Endodermal cell (in vitro differentiated cells): ENCODE measurements at regions not wholly inside any gene's neighbourhood (a gene's known extent, or its start where the extent isn't known, plus 50 kb on each side); places are given as distances from the start of the nearest gene placed in this dataset.

Experiments
- DNase-seq: peaks from one replicate; pipeline ENCODE4 v3.0.0-alpha.2; 2017
- H3K27ac ChIP-seq: 2 replicates; pipeline ENCODE4 v1.5.1; 2013; ENCODE audit warnings: mild to moderate bottlenecking, low read depth, low read length, moderate library complexity
- H3K27me3 ChIP-seq: 2 replicates; pipeline ENCODE4 v1.6.1; 2013; ENCODE audit warnings: mild to moderate bottlenecking, low read length, moderate library complexity; ENCODE audit not compliant: insufficient read depth, control insufficient read depth, poor library complexity, severe bottlenecking
- H3K36me3 ChIP-seq: 2 replicates; pipeline ENCODE4 v1.7.0; 2013; ENCODE audit warnings: mild to moderate bottlenecking, low read length, moderate library complexity; ENCODE audit not compliant: control insufficient read depth, insufficient read depth
- H3K4me1 ChIP-seq: one replicate; pipeline ENCODE4 v1.7.0; 2013; ENCODE audit warnings: low read length; ENCODE audit not compliant: control insufficient read depth, insufficient read depth
- H3K4me3 ChIP-seq: 2 replicates; pipeline ENCODE4 v1.5.1; 2013; ENCODE audit warnings: mild to moderate bottlenecking, low read length, moderate library complexity
- H3K9ac ChIP-seq: 2 replicates; pipeline ENCODE4 v1.6.1; 2013; ENCODE audit warnings: mild to moderate bottlenecking, low read length, moderate library complexity; ENCODE audit not compliant: poor library complexity, severe bottlenecking; ENCODE audit errors: extremely low read depth
- H3K9me3 ChIP-seq: 2 replicates; pipeline ENCODE4 v1.6.1; 2013; ENCODE audit warnings: mild to moderate bottlenecking, low read length, moderate library complexity; ENCODE audit not compliant: control insufficient read depth
- H3K27ac Mint-ChIP-seq: 2 replicates; pipeline ENCODE4 v1.8.0; 2020; ENCODE audit warnings: mixed read lengths
- H3K27me3 Mint-ChIP-seq: 2 replicates; pipeline ENCODE4 v1.8.0; 2021; ENCODE audit warnings: mild to moderate bottlenecking, mixed read lengths; ENCODE audit not compliant: insufficient read depth
- H3K36me3 Mint-ChIP-seq: 2 replicates; pipeline ENCODE4 v1.8.0; 2020; ENCODE audit warnings: low read depth, mixed read lengths
- H3K4me1 Mint-ChIP-seq: 2 replicates; pipeline ENCODE4 v1.8.0; 2020; ENCODE audit warnings: mixed read lengths
- H3K4me3 Mint-ChIP-seq: 2 replicates; pipeline ENCODE4 v1.8.0; 2020; ENCODE audit warnings: mild to moderate bottlenecking, moderate library complexity, mixed read lengths
- H3K9me3 Mint-ChIP-seq: 2 replicates; pipeline ENCODE4 v1.8.0; 2020; ENCODE audit warnings: mild to moderate bottlenecking, mixed read lengths
- WGBS, 2 experiments: methylation state at CpG; one replicate each; pipeline versions ENCODE4 v1.1.5 to v1.1.7; 2013; ENCODE audit warnings: missing lambda C conversion rate in 2 of 2, mixed read lengths in 1 of 2; ENCODE audit not compliant: insufficient coverage in 1 of 2, insufficient read length in 1 of 2; 5-methylcytosine and 5-hydroxymethylcytosine counted together
- TF ChIP-seq, protein P1 (sequence below): fragments of 200-600 bp; sonication (generic); conservative IDR thresholded peaks from 2 replicates; pipeline ENCODE4 v1.5.0; 2021; ENCODE audit warnings: antibody characterized with exemption, mild to moderate bottlenecking

DNA sequence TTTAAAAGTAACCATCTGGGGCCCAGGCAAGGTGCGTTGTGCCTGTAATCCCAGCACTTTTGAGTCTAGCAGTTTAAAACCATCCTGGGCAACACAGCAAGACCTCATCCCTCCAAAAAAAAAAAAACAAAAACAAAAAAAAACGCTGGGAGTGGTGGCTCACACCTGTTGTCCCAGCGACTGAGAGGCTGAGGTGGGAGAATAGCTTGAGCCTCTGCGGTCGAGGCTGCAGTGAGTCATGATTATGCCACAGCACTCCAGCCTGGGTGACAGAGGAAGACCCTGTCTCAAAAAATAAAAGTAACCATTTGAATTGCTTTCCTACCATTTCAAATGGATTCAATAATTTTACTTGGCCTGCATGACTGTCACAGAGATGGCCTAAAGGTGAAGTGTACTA lies 186.5 kb upstream of the ATP2B1 start:
- no peak for DNase-seq
- Histone ChIP-seq H3K36me3 (no peaks in the 10 kb centered on the region), H3K4me1 (peaks cover 10% of the 10 kb centered on the region), H3K9ac (no peak overlapping the region), H3K4me3 (no peak overlapping the region), H3K9me3 (no peaks in the 10 kb centered on the region), H3K27me3 (no peaks in the 10 kb centered on the region), H3K27ac (no peak overlapping the region)
- Mint-ChIP-seq H3K36me3 (no peaks in the 10 kb centered on the region), H3K27me3 (no peaks in the 10 kb centered on the region), H3K4me1 (peaks cover 18% of the 10 kb centered on the region), H3K4me3 (no peak overlapping the region), H3K27ac (no peak overlapping the region), H3K9me3 (peaks cover 1% of the 10 kb centered on the region)
- TF ChIP-seq, protein P1, sequence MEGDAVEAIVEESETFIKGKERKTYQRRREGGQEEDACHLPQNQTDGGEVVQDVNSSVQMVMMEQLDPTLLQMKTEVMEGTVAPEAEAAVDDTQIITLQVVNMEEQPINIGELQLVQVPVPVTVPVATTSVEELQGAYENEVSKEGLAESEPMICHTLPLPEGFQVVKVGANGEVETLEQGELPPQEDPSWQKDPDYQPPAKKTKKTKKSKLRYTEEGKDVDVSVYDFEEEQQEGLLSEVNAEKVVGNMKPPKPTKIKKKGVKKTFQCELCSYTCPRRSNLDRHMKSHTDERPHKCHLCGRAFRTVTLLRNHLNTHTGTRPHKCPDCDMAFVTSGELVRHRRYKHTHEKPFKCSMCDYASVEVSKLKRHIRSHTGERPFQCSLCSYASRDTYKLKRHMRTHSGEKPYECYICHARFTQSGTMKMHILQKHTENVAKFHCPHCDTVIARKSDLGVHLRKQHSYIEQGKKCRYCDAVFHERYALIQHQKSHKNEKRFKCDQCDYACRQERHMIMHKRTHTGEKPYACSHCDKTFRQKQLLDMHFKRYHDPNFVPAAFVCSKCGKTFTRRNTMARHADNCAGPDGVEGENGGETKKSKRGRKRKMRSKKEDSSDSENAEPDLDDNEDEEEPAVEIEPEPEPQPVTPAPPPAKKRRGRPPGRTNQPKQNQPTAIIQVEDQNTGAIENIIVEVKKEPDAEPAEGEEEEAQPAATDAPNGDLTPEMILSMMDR = no peak
- WGBS, 2 experiments = 72 to 91% methylated on average over 4 to 5 of the region's 5 CpGs

DNA sequence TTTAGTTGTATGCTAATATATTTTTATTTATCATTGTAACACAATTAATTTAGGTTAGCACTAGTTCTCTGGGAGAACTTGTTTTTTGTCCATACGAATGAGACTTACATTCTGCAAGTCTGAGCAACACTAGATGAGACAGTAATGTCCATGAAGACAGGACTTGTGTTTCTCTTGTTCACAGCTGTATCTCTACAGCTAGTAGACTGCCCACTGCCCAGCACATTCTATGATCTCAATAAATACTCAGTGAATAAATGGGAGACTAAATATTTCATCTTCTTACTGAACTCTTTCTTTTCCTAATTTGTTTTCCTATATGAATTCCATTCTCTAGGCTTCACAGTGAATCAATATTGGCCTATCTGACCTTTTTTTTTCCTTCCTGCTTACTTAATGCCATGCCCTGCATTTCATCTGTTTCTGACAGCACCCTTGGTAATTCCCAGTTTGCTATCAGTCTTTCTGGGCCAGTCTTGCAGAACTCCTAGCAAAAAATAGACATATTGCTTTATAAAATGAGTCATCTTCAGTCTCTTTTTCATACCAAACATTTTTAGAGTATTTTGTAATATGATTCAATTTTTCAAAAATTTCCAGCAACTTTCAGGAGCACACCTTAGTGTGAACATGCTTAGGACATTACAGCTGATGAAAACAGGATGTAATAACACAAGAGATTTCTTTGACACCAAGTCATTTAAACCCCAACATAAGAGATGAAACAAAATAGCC lies 185.5 kb upstream of the ATP2B1 start:
- WGBS, 2 experiments = 89 to 100% methylated on average over 1 of the region's 1 CpG
- H3K4me3 Mint-ChIP-seq = no peak overlapping the region

DNA sequence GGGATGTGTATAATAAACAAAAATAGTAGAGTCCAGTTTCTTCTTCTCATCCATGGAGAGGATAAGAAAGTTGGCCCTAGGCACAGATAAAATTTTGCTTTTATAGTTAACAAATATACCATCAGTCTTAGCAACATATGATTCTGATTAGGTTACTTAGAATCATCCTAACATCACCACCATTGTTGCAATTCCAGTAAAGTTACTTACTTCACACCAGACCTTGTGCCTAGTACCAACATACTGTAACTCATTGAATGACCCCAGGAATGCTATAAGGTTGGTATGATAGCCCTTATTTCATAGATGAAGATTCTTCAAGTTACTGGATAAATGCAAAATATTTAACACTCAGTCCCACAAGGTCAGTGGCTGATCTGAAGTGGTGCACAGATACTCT lies 183.8 kb upstream of the ATP2B1 start:
- H3K9ac ChIP-seq = no peak overlapping the region
- no peak overlapping the region for H3K4me3 Mint-ChIP-seq
- H3K4me1 Mint-ChIP-seq = peaks cover 2% of the 10 kb centered on the region
- no peaks in the 10 kb centered on the region for H3K4me1 ChIP-seq
- H3K4me3 ChIP-seq = no peak overlapping the region
- peaks cover 3% of the 10 kb centered on the region for H3K36me3 Mint-ChIP-seq
- H3K27ac Mint-ChIP-seq = no peak overlapping the region
- H3K9me3 Mint-ChIP-seq = peaks cover 10% of the 10 kb centered on the region
- no peaks in the 10 kb centered on the region for H3K27me3 ChIP-seq
- TF ChIP-seq, protein P1 = no peak
- no peaks in the 10 kb centered on the region for H3K36me3 ChIP-seq
- H3K9me3 ChIP-seq = peaks cover 10% of the 10 kb centered on the region
- no peaks in the 10 kb centered on the region for H3K27me3 Mint-ChIP-seq
- DNase-seq = no peak
- H3K27ac ChIP-seq = no peak overlapping the region

More for the DNA sequence above, 185.5 kb upstream of the ATP2B1 start:
- Histone ChIP-seq H3K9ac (no peak overlapping the region), H3K9me3 (peaks cover 7% of the 10 kb centered on the region), H3K36me3 (no peaks in the 10 kb centered on the region), H3K4me3 (no peak overlapping the region), H3K27me3 (no peaks in the 10 kb centered on the region), H3K27ac (no peak overlapping the region), H3K4me1 (peaks cover 4% of the 10 kb centered on the region)
- no peak for DNase-seq
- H3K36me3 Mint-ChIP-seq = peaks cover 3% of the 10 kb centered on the region
- TF ChIP-seq, protein P1 = no peak
- peaks cover 10% of the 10 kb centered on the region for H3K4me1 Mint-ChIP-seq
- H3K27me3 Mint-ChIP-seq = no peaks in the 10 kb centered on the region
- no peak overlapping the region for H3K27ac Mint-ChIP-seq
- peaks cover 4% of the 10 kb centered on the region for H3K9me3 Mint-ChIP-seq
